ENCODE measurements at regions not wholly inside any gene's neighbourhood (a gene's known extent, or its start where the extent isn't known, plus 50 kb on each side); places are given as distances from the start of the nearest gene placed in this dataset.

DNA sequence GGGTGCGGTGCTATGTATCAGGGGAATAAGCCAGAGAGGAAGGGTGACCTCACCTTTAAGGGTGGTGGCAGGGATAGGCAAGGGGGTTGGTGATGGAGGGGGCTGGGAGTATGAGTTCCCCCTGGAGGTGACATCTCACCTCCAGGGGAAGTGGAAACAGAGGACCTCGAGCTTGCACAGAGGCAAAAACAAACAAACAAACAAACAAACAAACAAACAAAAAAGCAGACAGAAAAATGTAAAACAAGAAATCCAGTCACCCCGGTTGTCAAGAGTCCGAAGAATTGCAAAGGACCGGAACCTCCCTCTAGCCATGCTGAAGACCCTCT is 112.2 kb upstream of the MYL2 start:
- TF ChIP-seq PKNOX1 (IDR thresholded peaks at IDR 0.05) (no peak), ELF4 (IDR thresholded peaks at IDR 0.05) (no peak), ZNF384 (IDR thresholded peaks at IDR 0.05) (no peak), HDGF (IDR thresholded peaks at IDR 0.05; ENCODE audit: borderline replicate concordance) (no peak), NFRKB (IDR thresholded peaks at IDR 0.05) (no peak), FOXA1 (IDR thresholded peaks at IDR 0.05) (no peak), SUZ12 (IDR thresholded peaks at IDR 0.05) (no peak), TARDBP (IDR thresholded peaks at IDR 0.05) (no peak), SP1 (IDR thresholded peaks at IDR 0.05) (no peak), BHLHE40 (IDR thresholded peaks at IDR 0.05; ENCODE audit: borderline replicate concordance) (no peak), CTBP1 (IDR thresholded peaks at IDR 0.05; ENCODE audit: borderline replicate concordance) (no peak), FOXK2 (IDR thresholded peaks at IDR 0.05) (no peak)
